Activated naive CD4-positive, alpha-beta T cell treated with anti-CD3 and anti-CD28 coated beads, Interleukin-2, amount 50 U/mL, for 24 hours (primary cell): ENCODE measurements at regions not wholly inside any gene's neighbourhood (a gene's known extent, or its start where the extent isn't known, plus 50 kb on each side); places are given as distances from the start of the nearest gene placed in this dataset.

Source experiments
- H3K27ac Mint-ChIP-seq: one replicate; pipeline ENCODE4 v1.8.0; 2021; ENCODE audit warnings: mild to moderate bottlenecking, mixed read lengths
- H3K27me3 Mint-ChIP-seq: one replicate; pipeline ENCODE4 v1.8.0; 2021; ENCODE audit warnings: mixed read lengths
- H3K36me3 Mint-ChIP-seq: one replicate; pipeline ENCODE4 v1.8.0; 2021; ENCODE audit warnings: mixed read lengths
- H3K4me1 Mint-ChIP-seq: one replicate; pipeline ENCODE4 v1.8.0; 2021; ENCODE audit warnings: mixed read lengths
- H3K4me3 Mint-ChIP-seq: one replicate; pipeline ENCODE4 v1.8.0; 2021; ENCODE audit warnings: mild to moderate bottlenecking, mixed read lengths
- H3K9me3 Mint-ChIP-seq: one replicate; pipeline ENCODE4 v1.8.0; 2021; ENCODE audit warnings: mixed read lengths

- Mint-ChIP-seq H3K36me3 (peaks cover 5% of the 10 kb centered on the region), H3K4me1 (peaks cover 36% of the 10 kb centered on the region), H3K27ac (no peak overlapping the region), H3K4me3 (no peak overlapping the region), H3K27me3 (no peaks in the 10 kb centered on the region), H3K9me3 (peaks cover 18% of the 10 kb centered on the region)
Measured at GRCh38 chr1:199044191-199044590, 405.4 kb downstream of the PTPRC start.

- Mint-ChIP-seq H3K9me3 (peaks cover 28% of the 10 kb centered on the region), H3K27ac (peak overlapping the region; percentile 10), H3K27me3 (no peaks in the 10 kb centered on the region), H3K36me3 (peaks cover 6% of the 10 kb centered on the region), H3K4me1 (peaks cover 15% of the 10 kb centered on the region), H3K4me3 (no peak overlapping the region)
Measured at GRCh38 chr1:199046618-199047017, 407.8 kb downstream of the PTPRC start.

- Mint-ChIP-seq H3K27ac (no peak overlapping the region), H3K9me3 (peaks cover 6% of the 10 kb centered on the region), H3K4me3 (no peak overlapping the region), H3K27me3 (no peaks in the 10 kb centered on the region), H3K36me3 (peaks cover 2% of the 10 kb centered on the region), H3K4me1 (no peaks in the 10 kb centered on the region)
Measured at GRCh38 chr1:199054694-199055093, 415.9 kb downstream of the PTPRC start.

- no peaks in the 10 kb centered on the region for H3K27me3 Mint-ChIP-seq
- H3K36me3 Mint-ChIP-seq = no peaks in the 10 kb centered on the region
- H3K4me3 Mint-ChIP-seq = no peak overlapping the region
- H3K4me1 Mint-ChIP-seq = no peaks in the 10 kb centered on the region
- H3K9me3 Mint-ChIP-seq = no peaks in the 10 kb centered on the region
- H3K27ac Mint-ChIP-seq = no peak overlapping the region
Measured at GRCh38 chr1:199057322-199057721, 418.5 kb downstream of the PTPRC start.

- peaks cover 2% of the 10 kb centered on the region for H3K36me3 Mint-ChIP-seq
- H3K9me3 Mint-ChIP-seq = no peaks in the 10 kb centered on the region
- no peaks in the 10 kb centered on the region for H3K4me1 Mint-ChIP-seq
- no peak overlapping the region for H3K4me3 Mint-ChIP-seq
- no peak overlapping the region for H3K27ac Mint-ChIP-seq
- H3K27me3 Mint-ChIP-seq = no peaks in the 10 kb centered on the region
Measured at GRCh38 chr1:199058281-199058680, 419.4 kb downstream of the PTPRC start.

GRCh38 chr1:199064971-199065370 lies 426.1 kb downstream of the PTPRC start:
- no peaks in the 10 kb centered on the region for H3K9me3 Mint-ChIP-seq
- H3K27ac Mint-ChIP-seq = no peak overlapping the region
- H3K36me3 Mint-ChIP-seq = peaks cover 2% of the 10 kb centered on the region
- peaks cover 4% of the 10 kb centered on the region for H3K4me1 Mint-ChIP-seq
- no peaks in the 10 kb centered on the region for H3K27me3 Mint-ChIP-seq
- no peak overlapping the region for H3K4me3 Mint-ChIP-seq

GRCh38 chr1:199067483-199067882 lies 428.6 kb downstream of the PTPRC start:
- Mint-ChIP-seq H3K27ac (no peak overlapping the region), H3K9me3 (no peaks in the 10 kb centered on the region), H3K4me3 (no peak overlapping the region), H3K27me3 (no peaks in the 10 kb centered on the region), H3K4me1 (peaks cover 4% of the 10 kb centered on the region), H3K36me3 (peaks cover 2% of the 10 kb centered on the region)

- H3K9me3 Mint-ChIP-seq = no peaks in the 10 kb centered on the region
- H3K4me1 Mint-ChIP-seq = peaks cover 9% of the 10 kb centered on the region
- H3K27me3 Mint-ChIP-seq = no peaks in the 10 kb centered on the region
- H3K27ac Mint-ChIP-seq = no peak overlapping the region
- no peaks in the 10 kb centered on the region for H3K36me3 Mint-ChIP-seq
- H3K4me3 Mint-ChIP-seq = no peak overlapping the region
Measured at GRCh38 chr1:199071080-199071479, 432.2 kb downstream of the PTPRC start.

- Mint-ChIP-seq H3K27me3 (no peaks in the 10 kb centered on the region), H3K27ac (no peak overlapping the region), H3K36me3 (no peaks in the 10 kb centered on the region), H3K9me3 (no peaks in the 10 kb centered on the region), H3K4me3 (no peak overlapping the region), H3K4me1 (peaks cover 9% of the 10 kb centered on the region)
Measured at GRCh38 chr1:199073166-199073565, 434.3 kb downstream of the PTPRC start.

GRCh38 chr1:199075792-199076191 lies 437.0 kb downstream of the PTPRC start:
- Mint-ChIP-seq H3K36me3 (no peaks in the 10 kb centered on the region), H3K27me3 (no peaks in the 10 kb centered on the region), H3K27ac (no peak overlapping the region), H3K9me3 (no peaks in the 10 kb centered on the region), H3K4me1 (peaks cover 9% of the 10 kb centered on the region), H3K4me3 (no peak overlapping the region)

- Mint-ChIP-seq H3K36me3 (no peaks in the 10 kb centered on the region), H3K27me3 (no peaks in the 10 kb centered on the region), H3K4me1 (no peaks in the 10 kb centered on the region)
Measured at GRCh38 chr1:199079994-199080393, 441.2 kb downstream of the PTPRC start.

GRCh38 chr1:199081739-199082138 lies 442.9 kb downstream of the PTPRC start:
- Mint-ChIP-seq H3K36me3 (no peaks in the 10 kb centered on the region), H3K4me3 (no peak overlapping the region), H3K4me1 (no peaks in the 10 kb centered on the region), H3K9me3 (no peaks in the 10 kb centered on the region), H3K27ac (no peak overlapping the region), H3K27me3 (no peaks in the 10 kb centered on the region)

More at GRCh38 chr1:199079994-199080393, 441.2 kb downstream of the PTPRC start:
- Mint-ChIP-seq H3K4me3 (no peak overlapping the region), H3K27ac (no peak overlapping the region), H3K9me3 (no peaks in the 10 kb centered on the region)

GRCh38 chr1:199082778-199083389 lies 444.0 kb downstream of the PTPRC start:
- no peaks in the 10 kb centered on the region for H3K36me3 Mint-ChIP-seq
- H3K27me3 Mint-ChIP-seq = no peaks in the 10 kb centered on the region
- no peak overlapping the region for H3K4me3 Mint-ChIP-seq
- no peaks in the 10 kb centered on the region for H3K9me3 Mint-ChIP-seq
- H3K27ac Mint-ChIP-seq = no peak overlapping the region
- H3K4me1 Mint-ChIP-seq = peaks cover 7% of the 10 kb centered on the region

GRCh38 chr1:199083680-199084079 lies 444.8 kb downstream of the PTPRC start:
- no peaks in the 10 kb centered on the region for H3K27me3 Mint-ChIP-seq
- H3K4me3 Mint-ChIP-seq = no peak overlapping the region
- H3K9me3 Mint-ChIP-seq = no peaks in the 10 kb centered on the region
- H3K27ac Mint-ChIP-seq = no peak overlapping the region
- H3K4me1 Mint-ChIP-seq = peaks cover 10% of the 10 kb centered on the region
- no peaks in the 10 kb centered on the region for H3K36me3 Mint-ChIP-seq

GRCh38 chr1:199084293-199084692 lies 445.5 kb downstream of the PTPRC start:
- H3K4me3 Mint-ChIP-seq = no peak overlapping the region
- H3K27ac Mint-ChIP-seq = no peak overlapping the region
- H3K4me1 Mint-ChIP-seq = peaks cover 15% of the 10 kb centered on the region
- no peaks in the 10 kb centered on the region for H3K27me3 Mint-ChIP-seq
- no peaks in the 10 kb centered on the region for H3K36me3 Mint-ChIP-seq
- H3K9me3 Mint-ChIP-seq = no peaks in the 10 kb centered on the region

- H3K27ac Mint-ChIP-seq = no peak overlapping the region
Measured at GRCh38 chr1:199085903-199086302, 447.1 kb downstream of the PTPRC start.

GRCh38 chr1:199087144-199087543 lies 448.3 kb downstream of the PTPRC start:
- Mint-ChIP-seq H3K27ac (peak overlapping the region; percentile 48), H3K4me3 (no peak overlapping the region)

More at GRCh38 chr1:199085903-199086302, 447.1 kb downstream of the PTPRC start:
- Mint-ChIP-seq H3K36me3 (no peaks in the 10 kb centered on the region), H3K27me3 (no peaks in the 10 kb centered on the region), H3K4me3 (no peak overlapping the region), H3K9me3 (no peaks in the 10 kb centered on the region), H3K4me1 (peaks cover 28% of the 10 kb centered on the region)

More at GRCh38 chr1:199087144-199087543, 448.3 kb downstream of the PTPRC start:
- H3K27me3 Mint-ChIP-seq = no peaks in the 10 kb centered on the region
- no peaks in the 10 kb centered on the region for H3K36me3 Mint-ChIP-seq
- H3K4me1 Mint-ChIP-seq = peaks cover 28% of the 10 kb centered on the region
- H3K9me3 Mint-ChIP-seq = no peaks in the 10 kb centered on the region
